Activated CD4-positive, alpha-beta T cell treated with anti-CD3 and anti-CD28 coated beads, Interleukin-2, Interleukin-4, amounts not matched to agents 100 ng/mL and 50 ng/mL, durations not matched to agents 16 hours and 8 hours (primary cell): ENCODE measurements at regions not wholly inside any gene's neighbourhood (a gene's known extent, or its start where the extent isn't known, plus 50 kb on each side); places are given as distances from the start of the nearest gene placed in this dataset.

ENCODE experiments used
- DNase-seq: peaks from one replicate; pipeline ENCODE4 v3.0.0-alpha.2; 2020; ENCODE audit warnings: low spot score

DNA sequence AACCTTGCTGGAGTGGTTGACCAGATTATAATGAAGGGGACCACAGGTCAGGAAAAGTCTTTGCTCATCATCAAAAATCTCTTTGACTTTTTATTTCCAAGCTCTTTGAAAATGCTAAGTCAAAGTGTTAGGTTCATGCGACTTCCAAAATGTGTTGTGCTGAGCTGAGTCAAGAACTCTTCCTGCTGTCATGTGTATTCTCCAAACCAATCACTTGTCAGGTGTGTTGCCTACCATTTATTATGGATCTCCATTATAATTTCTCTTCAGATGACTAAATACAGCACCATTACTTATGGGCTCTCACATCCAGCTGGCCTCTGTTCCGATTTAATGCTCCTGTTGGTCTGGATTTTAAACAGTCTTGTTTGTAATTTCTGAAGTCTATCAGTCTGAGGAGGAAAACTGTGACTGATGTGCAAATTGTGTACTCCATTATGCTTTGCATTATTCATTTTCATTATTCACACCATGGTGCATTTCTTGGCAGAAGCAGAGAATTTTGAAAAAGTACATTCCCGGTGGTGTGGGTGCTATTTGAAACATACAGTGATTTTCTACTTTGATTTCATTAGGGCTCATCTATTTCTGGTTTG lies 562.5 kb downstream of the LMO7 start:
- no peak for DNase-seq

DNA sequence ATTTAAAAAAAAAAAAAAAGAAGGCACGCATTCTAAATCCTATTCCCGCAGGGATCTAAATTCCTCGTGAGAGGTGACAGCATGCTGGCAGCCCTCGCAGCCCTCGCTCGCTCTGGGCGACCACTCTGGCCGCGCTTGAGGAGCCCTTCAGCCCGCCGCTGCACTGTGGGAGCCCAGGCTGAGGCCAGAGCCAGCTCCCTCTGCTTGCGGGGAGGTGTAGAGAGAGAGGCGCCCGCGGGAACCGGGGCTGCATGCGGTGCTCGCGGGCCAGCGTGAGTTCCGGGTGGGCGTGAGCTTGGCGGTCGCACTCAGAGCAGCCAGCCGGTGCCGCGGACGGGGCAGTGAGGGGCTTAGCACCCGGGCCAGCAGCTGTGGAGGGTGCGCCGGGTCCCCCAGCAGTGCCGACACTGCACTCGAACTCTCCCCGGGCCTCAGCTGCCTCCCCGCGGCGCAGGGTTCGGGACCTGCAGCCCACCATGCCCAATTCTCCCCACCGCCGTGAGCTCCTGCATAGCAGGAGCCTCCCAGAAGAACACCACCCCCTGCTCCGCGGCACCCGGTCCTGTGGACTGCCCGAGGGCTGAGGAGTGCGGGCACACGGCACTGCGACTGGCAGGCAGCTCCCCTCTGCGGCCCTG lies 553.9 kb downstream of the LMO7 start:
- no peak for DNase-seq

DNA sequence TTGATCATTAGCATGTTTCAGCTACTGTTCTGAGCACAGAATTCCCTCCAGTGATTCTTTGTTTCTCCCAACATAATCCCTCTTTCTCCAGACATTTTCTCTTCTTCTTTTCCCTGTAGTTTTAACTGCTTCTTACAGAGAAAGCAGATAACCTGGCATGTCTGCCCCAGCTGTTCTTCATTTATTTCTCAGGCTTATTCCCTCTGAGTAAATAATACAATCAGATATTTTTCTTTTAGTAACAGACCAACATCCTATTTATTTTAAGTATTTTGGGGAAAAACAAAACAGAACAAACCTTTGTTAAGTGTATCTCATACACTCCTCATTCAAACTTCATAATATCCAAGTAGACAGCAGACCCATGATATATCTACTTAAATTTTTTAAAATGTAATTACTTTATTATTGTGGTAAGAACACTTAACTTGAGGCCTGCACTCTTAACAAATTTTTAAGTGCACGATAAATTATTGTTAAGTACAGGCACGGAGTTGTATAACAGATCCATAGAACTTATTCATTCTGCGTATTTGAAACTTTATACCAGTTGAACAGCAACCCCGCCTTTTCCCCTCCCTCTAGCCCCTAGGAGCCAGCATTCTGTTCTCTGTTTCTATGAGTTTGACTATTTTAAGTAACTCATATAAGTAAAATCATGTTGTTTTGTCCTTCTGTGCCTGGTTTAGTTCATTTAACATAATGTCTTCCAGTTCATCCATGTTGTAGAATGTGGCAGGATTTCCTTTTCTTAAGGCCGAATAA lies 540.0 kb downstream of the LMO7 start:
- DNase-seq, result no peak

DNA sequence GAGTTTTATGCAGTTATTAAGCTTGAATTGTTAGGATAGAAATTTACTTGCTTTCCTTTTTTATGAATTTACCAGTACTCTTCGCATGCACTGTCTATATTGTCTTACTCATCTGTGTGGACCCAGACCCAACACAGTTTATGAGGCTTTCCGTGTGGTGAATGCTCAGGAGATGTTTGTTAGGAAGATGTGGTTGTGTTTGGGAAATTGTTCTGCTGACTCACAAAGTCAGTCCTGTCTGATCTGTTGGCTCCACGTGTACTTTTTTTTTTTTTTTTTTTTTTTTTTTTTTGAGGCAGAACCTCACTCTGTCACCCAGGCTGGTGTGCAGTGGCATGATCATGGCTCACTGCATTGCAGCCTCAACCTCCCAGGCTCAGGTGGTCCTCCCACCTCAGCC lies 532.5 kb downstream of the LMO7 start:
- no peak for DNase-seq

DNA sequence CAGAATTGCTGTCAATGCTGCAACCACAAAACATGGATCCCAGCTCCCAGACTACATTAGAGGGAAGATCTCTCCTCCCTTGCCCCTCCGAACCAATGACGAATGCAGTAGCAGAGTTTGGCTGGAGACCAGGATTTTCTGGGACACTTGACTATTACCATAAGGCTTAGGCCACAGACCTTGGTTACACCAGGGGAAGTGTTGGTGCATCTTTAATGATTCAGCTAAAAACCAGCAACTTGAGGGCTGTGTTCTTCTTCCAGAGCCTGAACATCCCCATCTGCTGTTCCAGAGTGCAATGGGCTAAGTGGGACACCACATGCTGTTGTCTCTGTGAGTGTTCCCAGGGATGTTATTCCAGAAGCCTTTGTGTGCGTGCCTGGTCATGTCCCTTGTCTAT lies 528.2 kb downstream of the LMO7 start:
- DNase-seq, result no peak

DNA sequence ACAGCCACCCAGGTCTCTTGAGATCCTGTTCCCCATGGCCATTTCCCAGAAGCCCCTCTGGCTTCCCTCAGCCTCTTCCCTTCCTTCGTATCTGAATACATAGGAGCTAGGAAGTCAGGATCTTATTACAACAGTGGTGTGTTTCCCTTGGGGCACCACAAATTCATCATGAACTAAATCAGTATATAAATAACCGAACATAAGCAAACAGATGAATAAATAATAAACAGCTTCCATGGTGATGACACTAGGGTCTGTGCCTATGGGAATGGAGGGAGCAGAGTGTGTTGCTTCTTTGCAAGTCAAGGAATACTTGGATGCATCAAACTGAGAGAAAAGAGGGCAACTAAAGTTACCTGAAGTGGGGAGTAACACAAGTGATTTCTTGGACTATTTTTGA lies 527.6 kb downstream of the LMO7 start:
- no peak for DNase-seq

DNA sequence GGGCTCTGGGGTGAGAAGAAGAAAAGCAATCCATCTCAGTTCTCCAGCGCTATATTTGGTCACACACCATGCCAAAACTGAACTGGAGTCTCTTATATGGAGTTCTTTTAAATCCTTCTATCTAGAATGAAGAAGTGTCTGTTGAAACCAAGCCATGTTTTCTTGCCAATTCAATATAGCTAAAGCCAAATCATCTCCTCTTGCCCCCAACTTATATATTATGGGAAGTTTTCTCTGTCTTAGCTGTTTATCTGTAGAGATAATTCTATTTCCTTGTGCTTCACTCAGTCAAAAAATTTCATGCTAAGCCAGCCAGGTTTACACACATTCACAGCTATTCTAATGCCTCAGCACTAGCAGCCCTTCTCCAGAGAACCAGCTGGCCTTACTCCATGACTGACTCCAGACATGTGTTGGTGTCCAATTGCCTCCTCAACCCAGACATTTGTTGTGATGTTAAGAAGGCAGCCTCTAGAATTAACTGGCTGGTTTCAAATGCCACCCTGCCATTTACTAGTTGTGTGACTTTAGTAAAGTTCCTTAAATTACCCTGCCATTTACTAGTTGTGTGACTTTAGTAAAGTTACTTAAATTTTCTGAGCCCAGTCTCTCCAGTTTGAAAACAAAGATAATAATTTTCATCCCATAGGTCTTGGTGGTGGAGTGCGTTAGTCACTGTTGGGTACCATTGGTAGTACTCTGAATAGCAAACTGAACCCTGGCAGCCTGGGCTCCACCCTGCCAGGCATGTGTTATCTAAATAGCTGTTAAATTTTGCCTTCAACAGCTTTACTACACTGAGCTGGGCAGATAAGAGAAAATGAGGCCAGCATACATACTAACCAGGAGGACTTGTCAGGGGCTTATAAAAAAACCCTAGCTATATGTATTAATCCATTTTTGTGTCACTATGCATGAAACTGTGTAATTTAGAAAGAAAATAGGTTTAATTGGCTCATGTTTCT lies 525.1 kb downstream of the LMO7 start:
- DNase-seq, result no peak

DNA sequence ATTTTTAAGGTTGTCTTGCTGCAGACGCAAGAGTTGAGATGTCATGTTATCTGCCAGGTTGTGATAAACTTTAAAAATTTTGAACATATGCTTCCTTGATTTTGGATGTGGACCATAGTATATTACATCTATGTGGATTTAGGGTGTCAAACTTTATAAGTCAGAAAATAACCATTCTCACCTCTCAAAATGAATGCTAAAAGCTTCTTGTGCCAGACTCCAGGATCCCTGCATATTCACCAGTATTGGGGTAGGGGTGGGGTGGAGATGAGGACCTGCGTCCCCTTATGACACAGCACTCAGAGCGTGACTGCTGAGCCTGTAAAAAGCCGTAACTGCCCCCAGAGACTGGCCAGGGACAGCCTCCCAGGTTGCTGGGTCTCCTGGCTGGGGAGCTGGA lies 524.4 kb downstream of the LMO7 start:
- DNase-seq, result no peak

DNA sequence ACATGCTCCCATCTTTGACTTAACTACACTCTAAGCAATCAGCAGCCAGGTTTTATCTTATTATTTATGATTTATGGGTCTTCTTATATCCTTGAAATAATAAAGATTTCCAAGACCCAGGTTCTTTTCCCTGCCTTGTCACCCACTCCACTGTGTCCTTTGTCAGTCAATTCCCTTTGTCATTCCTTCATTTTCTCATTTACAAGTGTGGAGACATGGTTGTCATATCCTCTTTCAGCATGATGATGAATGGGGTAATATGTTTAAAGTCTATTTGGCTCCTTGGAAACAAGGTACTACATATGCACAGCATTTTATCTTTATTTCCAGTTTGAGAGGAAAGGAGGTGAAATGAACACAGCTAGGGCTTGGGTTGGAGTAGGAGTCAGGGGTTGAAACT lies 521.8 kb downstream of the LMO7 start:
- DNase-seq, result no peak

DNA sequence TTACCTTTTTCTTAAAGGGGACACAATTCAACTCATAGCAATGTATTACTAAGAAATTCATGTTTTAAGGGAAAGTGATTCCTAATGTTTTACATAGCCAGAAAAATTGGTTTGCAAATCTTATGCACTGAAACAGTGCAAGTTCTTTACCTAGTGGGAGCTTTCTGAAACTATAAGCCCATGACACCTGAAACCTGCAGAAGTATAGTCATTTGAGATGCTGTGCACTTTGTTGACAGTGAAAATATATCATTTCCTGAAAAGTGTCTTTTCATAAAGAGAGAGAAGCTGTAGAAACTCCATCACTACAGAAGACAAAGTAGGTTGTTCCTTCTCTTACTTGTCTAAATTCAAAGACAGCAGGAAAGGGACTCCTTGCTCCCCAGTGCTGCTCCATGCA lies 517.1 kb downstream of the LMO7 start:
- DNase-seq, result no peak

DNA sequence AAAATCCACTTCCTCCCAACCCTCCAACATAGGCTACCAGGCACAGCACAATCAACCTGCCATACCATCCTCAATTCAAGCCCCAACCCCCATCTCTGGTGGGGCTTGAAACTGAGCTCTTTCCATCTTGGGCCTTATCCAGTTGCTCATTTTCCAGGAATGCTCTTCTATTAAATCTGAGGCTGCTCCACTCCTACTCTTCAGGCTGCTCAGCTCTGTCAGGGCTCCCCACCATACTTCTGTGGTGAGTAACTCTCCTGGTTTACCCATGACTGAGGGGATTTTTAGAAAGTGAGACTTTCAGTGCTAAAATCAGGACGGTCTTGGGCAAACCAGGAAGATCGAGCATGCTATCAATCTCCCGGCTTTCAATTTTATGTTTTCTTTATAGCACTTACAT lies 512.8 kb downstream of the LMO7 start:
- no peak for DNase-seq

DNA sequence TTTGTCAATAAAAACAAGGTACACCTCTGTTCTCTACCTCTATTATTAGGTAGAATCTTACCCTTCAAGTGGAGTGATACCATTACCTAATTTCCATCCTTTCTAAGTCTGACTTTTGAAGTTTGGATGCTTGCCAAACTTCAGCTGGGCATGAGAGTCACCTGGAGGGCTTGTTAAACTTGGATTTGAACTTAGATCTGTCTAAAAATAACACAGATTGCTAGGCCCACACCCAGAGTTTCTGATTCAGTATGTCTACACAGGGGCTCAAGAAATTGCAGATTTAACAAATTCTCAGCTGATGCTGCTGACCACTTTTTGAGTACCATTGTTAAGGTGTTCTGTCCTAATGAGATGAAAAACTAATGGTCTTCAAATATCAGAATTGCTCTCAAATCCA lies 512.2 kb downstream of the LMO7 start:
- no peak for DNase-seq

DNA sequence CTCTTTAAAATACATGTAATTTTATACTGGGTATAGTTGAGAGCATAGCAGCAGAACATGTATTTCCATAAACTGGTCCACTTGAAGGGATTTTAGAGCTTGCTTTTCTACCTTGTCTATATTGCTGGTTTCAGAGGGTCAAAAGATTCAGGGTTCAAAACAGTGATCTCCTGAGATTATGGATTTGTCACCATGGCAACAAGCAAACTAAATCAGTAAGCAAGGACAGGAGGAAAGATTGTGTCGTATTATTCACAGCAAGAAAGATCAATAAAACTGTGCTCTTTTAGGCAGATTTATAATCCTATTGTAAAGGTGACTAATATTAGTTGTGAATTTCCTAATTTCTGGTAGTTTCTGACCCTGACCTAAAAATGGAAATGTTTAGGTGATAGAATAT lies 496.4 kb downstream of the LMO7 start:
- DNase-seq, result no peak

DNA sequence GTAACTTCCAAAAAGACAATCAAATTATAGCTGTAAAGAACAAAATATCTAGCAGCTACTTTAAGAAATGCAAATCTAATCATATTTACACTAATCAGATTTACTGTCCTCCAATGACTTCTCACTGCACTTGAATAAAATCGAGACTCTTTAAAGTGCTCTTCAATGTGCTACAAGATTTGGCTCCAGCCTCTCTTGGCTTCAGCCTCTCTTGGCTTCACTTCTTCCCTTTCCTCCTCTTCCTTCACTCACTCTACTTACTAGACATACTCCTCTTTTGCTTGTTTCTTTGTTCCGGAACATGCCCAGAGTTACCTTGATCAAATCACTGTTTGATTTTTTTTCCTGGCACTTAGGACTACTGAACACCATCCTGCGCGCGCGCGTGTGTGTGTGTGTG lies 495.4 kb downstream of the LMO7 start:
- DNase-seq, result no peak

DNA sequence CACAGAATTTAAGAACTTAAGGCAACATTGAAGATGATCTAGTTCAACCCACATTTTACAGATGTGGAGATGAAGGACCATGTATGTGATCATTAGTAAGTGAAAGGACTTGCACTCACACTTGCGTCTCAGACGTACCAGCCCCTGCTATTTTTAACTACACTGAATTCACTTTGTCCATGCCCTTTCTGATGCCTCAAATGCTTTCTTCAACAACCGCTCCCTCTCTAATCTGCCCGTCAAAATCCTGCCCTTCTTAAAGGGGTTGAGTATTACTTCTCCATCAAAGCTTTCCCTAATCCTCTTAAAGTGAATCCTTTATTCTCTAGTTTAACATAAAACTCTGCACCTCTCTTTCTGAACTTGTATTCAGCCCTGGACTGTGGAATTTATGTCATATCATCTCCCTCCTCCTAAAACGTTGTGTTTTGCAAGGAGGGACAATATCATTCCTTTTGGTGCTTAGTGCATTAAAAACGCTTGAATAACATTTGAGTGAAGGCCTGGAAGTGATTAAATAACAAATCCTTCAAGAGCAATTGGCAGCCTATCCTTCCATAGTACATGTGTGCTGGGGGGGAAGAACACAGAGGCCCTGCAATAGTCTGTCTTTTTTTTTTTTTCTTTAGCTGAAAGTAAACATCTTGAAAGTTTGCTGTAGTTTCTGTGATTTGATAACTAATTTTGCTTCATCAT lies 493.3 kb downstream of the LMO7 start:
- no peak for DNase-seq

DNA sequence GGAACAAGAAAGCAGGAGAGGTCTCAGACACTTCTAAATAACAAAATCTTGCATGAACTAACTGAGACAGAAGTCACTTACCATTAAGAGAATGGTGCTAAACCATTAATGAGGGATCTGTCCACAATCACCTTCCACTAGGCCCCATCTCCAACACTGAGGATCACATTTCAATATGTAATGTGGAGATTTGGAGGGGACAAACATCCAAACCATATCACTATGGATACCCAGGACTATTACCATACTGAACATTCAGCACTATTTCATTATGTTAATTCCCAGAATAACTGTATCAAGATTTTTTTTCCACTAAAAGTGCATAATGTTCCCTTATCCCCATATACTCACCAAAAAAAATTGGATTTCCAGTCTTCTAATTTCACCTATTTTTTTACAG lies 491.8 kb downstream of the LMO7 start:
- no peak for DNase-seq

DNA sequence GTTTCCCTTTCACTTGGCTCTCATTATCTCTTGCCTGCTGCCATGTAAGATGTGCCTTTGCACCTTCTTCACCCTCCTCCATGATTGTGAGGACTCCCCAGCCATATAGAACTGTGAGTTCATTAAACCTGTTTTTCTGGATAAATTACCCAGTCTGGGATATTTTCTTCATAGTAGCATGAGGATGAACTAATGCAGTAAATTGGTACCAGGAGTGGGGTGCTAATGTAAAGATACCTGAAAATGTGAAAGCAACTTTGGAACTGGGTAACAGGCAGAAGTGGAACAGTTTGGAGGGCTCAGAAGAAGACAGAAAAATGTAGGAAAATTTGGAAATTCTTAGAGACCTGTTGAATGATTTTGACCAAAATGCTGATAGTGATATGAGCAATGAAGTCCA lies 487.4 kb downstream of the LMO7 start:
- no peak for DNase-seq

DNA sequence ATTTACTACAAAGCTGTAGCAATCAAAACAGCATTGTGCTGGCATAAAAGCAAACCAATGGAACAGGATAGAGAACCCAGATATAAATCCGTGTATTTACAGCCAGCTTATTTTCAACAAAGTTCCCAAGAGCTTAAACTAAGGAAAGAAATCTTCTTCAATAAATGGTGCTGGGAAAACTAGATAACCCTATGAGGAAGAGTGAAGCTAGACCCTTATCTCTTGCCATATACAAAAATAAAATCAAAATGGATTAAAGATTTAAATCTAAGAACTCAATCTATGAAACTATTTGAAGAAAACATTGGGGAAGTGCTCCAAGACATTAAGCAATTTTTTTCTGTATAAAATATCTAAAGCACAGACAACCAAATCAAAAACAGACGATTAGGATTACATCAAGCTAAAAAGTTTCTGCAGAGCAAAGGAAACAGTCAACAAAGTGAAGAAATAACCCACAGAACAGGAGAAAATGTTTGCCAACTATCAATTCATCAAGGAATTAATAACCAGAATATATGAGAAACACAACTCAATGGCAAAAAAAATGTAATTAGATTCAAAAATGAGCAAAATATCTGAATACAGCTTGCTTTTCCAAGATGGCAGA lies 480.7 kb downstream of the LMO7 start:
- DNase-seq, result no peak

DNA sequence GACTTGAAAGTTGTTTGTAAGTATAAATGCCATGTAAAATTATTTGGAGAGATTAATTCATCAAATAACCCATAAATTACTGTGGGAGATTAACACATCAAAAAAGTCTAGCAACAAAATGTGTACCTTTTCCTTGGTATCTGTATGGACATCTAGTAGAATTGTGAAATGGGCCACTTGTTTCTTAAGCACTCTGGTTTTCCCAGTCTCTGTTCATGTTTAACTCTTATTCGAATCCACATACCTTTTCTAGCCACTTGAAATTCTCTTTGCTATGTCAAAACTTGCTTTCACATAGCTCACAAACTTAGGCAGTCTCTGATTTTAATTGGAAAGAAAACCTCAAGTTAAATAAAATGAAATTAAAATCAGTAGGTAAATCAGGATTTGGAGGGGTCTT lies 470.6 kb downstream of the LMO7 start:
- DNase-seq, result no peak

DNA sequence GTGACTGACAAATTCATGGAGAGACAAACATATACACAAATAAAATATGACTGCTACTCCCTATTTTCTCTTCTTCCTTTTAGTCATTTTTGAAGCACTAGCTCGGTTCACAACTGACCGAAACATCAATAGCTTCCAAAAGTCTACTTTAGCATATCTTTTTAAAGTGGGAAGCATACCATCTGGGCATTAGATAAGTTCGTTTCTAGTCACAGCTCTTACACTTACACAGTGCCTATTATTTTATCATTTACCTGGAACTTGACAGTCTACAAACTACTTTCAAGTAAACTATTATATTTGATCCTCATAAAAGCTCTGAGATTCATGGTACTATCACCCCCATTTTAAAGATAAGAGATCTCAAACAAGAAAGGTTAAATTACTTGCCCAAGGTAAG lies 458.5 kb downstream of the LMO7 start:
- no peak for DNase-seq

DNA sequence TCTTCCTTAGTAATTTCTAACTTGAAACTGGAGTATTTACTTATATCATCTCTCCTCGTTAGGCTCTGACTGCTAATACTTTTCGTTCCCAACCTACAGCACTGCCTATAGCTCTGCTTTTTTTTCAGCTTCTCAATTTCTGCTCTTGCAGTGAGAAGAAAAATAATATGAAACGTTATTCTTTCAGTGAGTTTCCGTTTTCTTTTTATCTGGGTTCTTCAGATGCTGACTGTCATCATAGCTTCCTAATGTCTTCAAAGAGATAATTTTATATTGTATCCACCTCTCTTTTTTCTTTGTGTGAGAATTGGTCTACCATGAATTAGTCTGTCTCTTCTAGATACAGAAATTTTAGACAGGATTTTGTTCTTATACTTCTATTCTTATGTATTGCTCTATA lies 454.9 kb downstream of the LMO7 start:
- no peak for DNase-seq

DNA sequence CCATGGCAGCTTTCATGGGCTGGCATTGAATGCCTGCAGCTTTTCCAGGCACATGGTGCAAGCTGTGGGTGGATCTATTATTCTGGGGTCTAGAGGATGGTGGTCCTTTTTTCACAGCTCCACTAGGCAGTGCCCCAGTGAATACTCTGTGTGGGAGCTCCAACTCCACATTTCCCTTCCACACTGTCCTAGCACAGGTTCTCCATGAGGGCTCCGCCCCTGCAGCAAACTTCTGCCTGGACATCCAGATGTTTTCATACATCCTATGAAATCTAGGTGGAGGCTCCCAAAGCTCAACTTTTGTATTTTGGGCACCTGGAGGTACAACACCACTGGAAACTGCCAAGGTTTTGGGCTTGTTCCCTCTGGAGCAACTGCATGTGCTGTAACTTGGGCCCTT lies 450.6 kb downstream of the LMO7 start:
- no peak for DNase-seq
